WTC11 (cell line): ENCODE measurements at regions not wholly inside any gene's neighbourhood (a gene's known extent, or its start where the extent isn't known, plus 50 kb on each side); places are given as distances from the start of the nearest gene placed in this dataset.

Source experiments
- ATAC-seq: fragments of 200-7000 bp; cut with Tn5 transposase; 2 replicates; pipeline ENCODE4 v1.10.0; 2021; ENCODE audit warnings: mild to moderate bottlenecking, moderate library complexity
- CTCF ChIA-PET: fragments of 300-600 bp; sonication (Branson Sonifier 250); formaldehyde crosslinking; loops from one replicate; lab custom pipeline; 2021; ENCODE audit warnings: antibody characterized with exemption; lab: Charles Lee
- POLR2A ChIA-PET: fragments of 350-600 bp; sonication (Branson Sonifier 250); formaldehyde crosslinking; loops from one replicate; lab custom pipeline; 2021; ENCODE audit warnings: antibody characterized with exemption; lab: Charles Lee
- DNase-seq: peaks from one replicate; pipeline ENCODE4 v3.0.0; 2021; ENCODE audit warnings: low spot score
- H3K27ac Mint-ChIP-seq: 2 replicates; pipeline ENCODE4 v1.8.0; 2021; ENCODE audit warnings: mixed read lengths
- H3K27me3 Mint-ChIP-seq: 2 replicates; pipeline ENCODE4 v1.8.0; 2021; ENCODE audit warnings: low read depth, mild to moderate bottlenecking, moderate library complexity, mixed read lengths
- H3K36me3 Mint-ChIP-seq: 2 replicates; pipeline ENCODE4 v1.8.0; 2021; ENCODE audit warnings: mixed read lengths
- H3K4me1 Mint-ChIP-seq: 2 replicates; pipeline ENCODE4 v1.8.0; 2022; ENCODE audit warnings: mixed read lengths
- H3K4me3 Mint-ChIP-seq: 2 replicates; pipeline ENCODE4 v1.8.0; 2021; ENCODE audit warnings: mild to moderate bottlenecking, moderate library complexity, mixed read lengths
- H3K9me3 Mint-ChIP-seq: 2 replicates; pipeline ENCODE4 v1.8.0; 2021; ENCODE audit warnings: mixed read lengths
- ATF1 ChIP-seq: sonication (generic); formaldehyde crosslinking; IDR thresholded peaks from 2 replicates; pipeline ENCODE4 v1.8.1; 2023; ENCODE audit warnings: mild to moderate bottlenecking, moderate library complexity, missing genetic modification reagents
- CREM ChIP-seq: sonication (generic); formaldehyde crosslinking; IDR thresholded peaks from 2 replicates; pipeline ENCODE4 v1.8.1; 2022; ENCODE audit warnings: mild to moderate bottlenecking, missing genetic modification reagents, moderate library complexity
- ELF4 ChIP-seq: sonication (generic); formaldehyde crosslinking; IDR thresholded peaks from 2 replicates; pipeline ENCODE4 v1.8.1; 2022; ENCODE audit warnings: low read depth, mild to moderate bottlenecking, moderate library complexity, missing genetic modification reagents
- ESRRA ChIP-seq: sonication (generic); formaldehyde crosslinking; IDR thresholded peaks from 2 replicates; pipeline ENCODE4 v1.8.1; 2022; ENCODE audit warnings: mild to moderate bottlenecking, missing genetic modification reagents, borderline replicate concordance
- ETV6 ChIP-seq: sonication (generic); formaldehyde crosslinking; IDR thresholded peaks from 2 replicates; pipeline ENCODE4 v1.8.1; 2022; ENCODE audit warnings: mild to moderate bottlenecking, missing genetic modification reagents
- FOXK1 ChIP-seq: sonication (generic); formaldehyde crosslinking; IDR thresholded peaks from 2 replicates; pipeline ENCODE4 v1.8.0; 2022; ENCODE audit warnings: mild to moderate bottlenecking, moderate library complexity, missing genetic modification reagents
- GABPB1 ChIP-seq: sonication (generic); formaldehyde crosslinking; IDR thresholded peaks from 2 replicates; pipeline ENCODE4 v1.8.1; 2023; ENCODE audit warnings: mild to moderate bottlenecking, missing genetic modification reagents
- JUN ChIP-seq: sonication (generic); formaldehyde crosslinking; IDR thresholded peaks from 2 replicates; pipeline ENCODE4 v1.8.0; 2023; ENCODE audit warnings: mild to moderate bottlenecking, missing genetic modification reagents
- KAT7 ChIP-seq: sonication (generic); formaldehyde crosslinking; IDR thresholded peaks from 2 replicates; pipeline ENCODE4 v1.8.1; 2023; ENCODE audit warnings: missing genetic modification reagents, mild to moderate bottlenecking, borderline replicate concordance
- NFE2L1 ChIP-seq: sonication (generic); formaldehyde crosslinking; IDR thresholded peaks from 2 replicates; pipeline ENCODE4 v1.8.1; 2023; ENCODE audit warnings: missing genetic modification reagents
- SMAD3 ChIP-seq: sonication (generic); formaldehyde crosslinking; IDR thresholded peaks from 2 replicates; pipeline ENCODE4 v1.8.0; 2022; ENCODE audit warnings: missing genetic modification reagents, mild to moderate bottlenecking, borderline replicate concordance
- SOX15 ChIP-seq: fragments of 250-450 bp; sonication (Bioruptor Pico); IDR thresholded peaks from 2 replicates; pipeline ENCODE4 v1.9.0; 2021; ENCODE audit warnings: mild to moderate bottlenecking
- SP1 ChIP-seq: sonication (generic); formaldehyde crosslinking; conservative IDR thresholded peaks from 2 replicates; pipeline ENCODE4 v1.8.1; 2022; ENCODE audit warnings: missing genetic modification reagents
- TEAD4 ChIP-seq: sonication (generic); formaldehyde crosslinking; IDR thresholded peaks from 2 replicates; pipeline ENCODE4 v1.8.0; 2022; ENCODE audit warnings: mild to moderate bottlenecking, missing genetic modification reagents
- ZNF121 ChIP-seq: sonication (generic); formaldehyde crosslinking; IDR thresholded peaks from 2 replicates; pipeline ENCODE4 v1.8.0; 2023; ENCODE audit warnings: missing genetic modification reagents
- ZNF263 ChIP-seq: sonication (generic); formaldehyde crosslinking; IDR thresholded peaks from 2 replicates; pipeline ENCODE4 v1.8.1; 2022; ENCODE audit warnings: low read depth, mild to moderate bottlenecking, moderate library complexity, missing genetic modification reagents
- ZNF317 ChIP-seq: sonication (generic); formaldehyde crosslinking; IDR thresholded peaks from 2 replicates; pipeline ENCODE4 v1.8.1; 2023; ENCODE audit warnings: low read depth, mild to moderate bottlenecking, moderate library complexity, missing genetic modification reagents, borderline replicate concordance
- ZNF416 ChIP-seq: fragments of 250-450 bp; sonication (Bioruptor Pico); IDR thresholded peaks from 2 replicates; pipeline ENCODE4 v1.9.0; 2021; ENCODE audit warnings: mild to moderate bottlenecking, inconsistent platforms
- ZNF671 ChIP-seq: fragments of 250-450 bp; sonication (Bioruptor Pico); IDR thresholded peaks from 2 replicates; pipeline ENCODE4 v1.8.0; 2021; ENCODE audit warnings: mild to moderate bottlenecking
- TF ChIP-seq, protein P1 (sequence below): fragments of 250-450 bp; sonication (Bioruptor Pico); IDR thresholded peaks from 2 replicates; pipeline ENCODE4 v1.9.0; 2021; ENCODE audit warnings: mild to moderate bottlenecking
- TF ChIP-seq, protein P2 (sequence below): sonication (generic); formaldehyde crosslinking; IDR thresholded peaks from 2 replicates; pipeline ENCODE4 v1.8.1; 2022; ENCODE audit warnings: low read depth, missing genetic modification reagents, borderline replicate concordance
- TF ChIP-seq, protein P3 (sequence below): fragments of 250-450 bp; sonication (Bioruptor Pico); IDR thresholded peaks from 2 replicates; pipeline ENCODE4 v1.9.0; 2021; ENCODE audit warnings: mild to moderate bottlenecking
- TF ChIP-seq, protein P4 (sequence below): sonication (generic); formaldehyde crosslinking; IDR thresholded peaks from 2 replicates; pipeline ENCODE4 v1.8.0; 2022; ENCODE audit warnings: mild to moderate bottlenecking, missing genetic modification reagents
- TF ChIP-seq, protein P5 (sequence below): fragments of 250-450 bp; sonication (Bioruptor Pico); IDR thresholded peaks from 2 replicates; pipeline ENCODE4 v2.1.2; 2022; ENCODE audit warnings: mild to moderate bottlenecking, moderate library complexity

DNA sequence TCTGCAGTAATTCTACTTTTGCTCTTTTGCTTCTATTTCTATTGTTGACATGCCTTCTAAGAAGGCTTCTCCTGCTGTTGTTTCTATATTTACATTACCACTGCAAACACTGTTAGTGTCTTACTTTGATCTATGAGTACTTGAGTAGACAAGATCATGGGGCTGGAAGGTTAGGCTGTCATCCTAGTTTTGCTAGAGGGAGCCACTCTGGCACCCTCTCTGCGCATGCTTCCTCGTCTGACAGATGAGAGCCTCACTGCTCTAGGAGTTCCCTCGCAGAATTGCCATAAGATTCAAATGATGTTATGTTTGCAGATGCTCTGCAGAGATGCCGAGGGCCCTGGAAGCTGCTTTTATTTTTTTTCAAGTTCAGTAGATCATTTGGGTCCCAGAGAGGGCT, 185.6 kb downstream of the RNF144A start:
- POLR2A ChIA-PET, result no interaction called here
- Mint-ChIP-seq H3K27ac (no peak overlapping the region), H3K36me3 (no peaks in the 10 kb centered on the region), H3K4me1 (peaks cover under 1% of the 10 kb centered on the region; the same call in 1 of the 2 replicates), H3K27me3 (no peaks in the 10 kb centered on the region; the same call in 1 of the 2 replicates)
- DNase-seq (no peak), ATAC-seq (no peak)
- TF ChIP-seq ZNF263 (CRISPR knock-in tag) (no peak), ZNF317 (CRISPR knock-in tag) (no peak), FOXK1 (CRISPR knock-in tag) (no peak), ESRRA (CRISPR knock-in tag) (no peak)
- TF ChIP-seq, protein P1, sequence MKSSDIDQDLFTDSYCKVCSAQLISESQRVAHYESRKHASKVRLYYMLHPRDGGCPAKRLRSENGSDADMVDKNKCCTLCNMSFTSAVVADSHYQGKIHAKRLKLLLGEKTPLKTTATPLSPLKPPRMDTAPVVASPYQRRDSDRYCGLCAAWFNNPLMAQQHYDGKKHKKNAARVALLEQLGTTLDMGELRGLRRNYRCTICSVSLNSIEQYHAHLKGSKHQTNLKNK, result no peak
- TF ChIP-seq, all 79 proteins: peak for 0
- H3K9me3 Mint-ChIP-seq, result no peaks in the 10 kb centered on the region
- CTCF ChIA-PET, result no interaction called here
- H3K4me3 Mint-ChIP-seq, result no peak overlapping the region

DNA sequence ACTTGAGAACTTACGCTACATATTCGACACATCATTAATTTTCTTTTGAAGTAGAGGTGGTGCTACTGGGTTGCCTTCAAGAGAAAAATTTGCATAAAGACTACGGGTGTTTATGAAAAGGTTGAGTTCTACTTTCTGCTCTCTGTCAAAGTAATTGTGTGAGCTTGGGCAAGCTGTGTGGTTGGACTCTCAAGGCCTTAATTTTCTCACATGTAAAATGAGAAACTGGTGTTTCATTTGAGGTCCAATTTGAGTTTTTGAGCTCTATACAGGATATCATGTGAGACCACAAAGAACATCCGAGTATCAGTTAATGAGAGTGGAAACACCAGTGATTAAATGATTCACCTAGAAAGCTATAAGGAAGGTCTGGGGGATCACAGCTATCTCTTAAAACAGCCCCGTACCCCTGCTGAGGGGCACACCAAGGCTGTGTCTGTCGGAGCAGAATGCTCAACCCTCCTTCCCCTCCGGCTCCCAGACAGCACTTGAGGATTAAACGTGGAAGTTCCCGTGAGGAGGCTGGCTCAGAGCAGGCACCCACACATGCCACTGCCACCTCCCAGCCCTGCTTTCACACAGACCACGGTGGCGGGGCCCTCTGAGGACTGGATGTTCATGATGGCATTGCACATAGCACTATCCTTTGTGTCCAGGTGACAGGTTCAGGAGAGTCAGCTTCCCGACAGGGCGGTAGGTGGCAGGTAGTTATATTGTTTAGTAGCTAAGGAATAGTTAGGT, 191.8 kb downstream of the RNF144A start:
- CTCF ChIA-PET, result interaction anchor here (0.6 to 3.4 kb wide), 3 partner anchors 12 to 268 kb away, joined by 3 to 14 read pairs (median 3); no protein-coding TSS in a partner anchor
- POLR2A ChIA-PET, result no interaction called here

DNA sequence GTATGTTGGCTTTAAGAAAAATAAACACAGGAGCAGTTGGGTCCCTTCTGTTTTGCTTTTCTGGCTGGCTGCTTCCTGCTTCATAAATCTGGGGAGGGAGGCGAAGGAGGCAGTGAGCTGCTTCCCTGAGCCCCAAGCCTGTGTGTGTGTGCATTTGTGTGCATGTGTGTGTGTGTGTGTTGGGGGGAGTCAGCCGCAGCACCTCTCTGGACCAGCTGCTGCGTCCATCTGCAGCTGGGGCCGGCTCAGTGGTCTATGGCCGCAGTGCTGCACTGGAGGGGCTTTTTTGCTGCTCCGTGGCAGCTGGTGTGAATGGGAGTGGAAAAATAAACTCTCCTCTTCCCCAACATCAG, 192.3 kb downstream of the RNF144A start:
- 0 out of 2 replicates have a peak, but pooled peaks cover 3% of the 10 kb centered on the region for H3K36me3 Mint-ChIP-seq
- H3K9me3 Mint-ChIP-seq, result peaks cover 20% of the 10 kb centered on the region
- no peak overlapping the region for H3K27ac Mint-ChIP-seq
- peaks cover 17% of the 10 kb centered on the region for H3K4me1 Mint-ChIP-seq
- DNase-seq, result no peak
- no peak overlapping the region for H3K4me3 Mint-ChIP-seq
- ATAC-seq, result no peak
- ChIA-PET CTCF (interaction anchor here (0.9 to 3.4 kb wide), 3 partner anchors 12 to 178 kb away, joined by 3 to 14 read pairs (median 3); no protein-coding TSS in a partner anchor), POLR2A (no interaction called here)
- no peaks in the 10 kb centered on the region for H3K27me3 Mint-ChIP-seq
- TF ChIP-seq JUN (CRISPR knock-in tag), result no peak
- TF ChIP-seq CREM, result no peak
- TF ChIP-seq, protein P2, sequence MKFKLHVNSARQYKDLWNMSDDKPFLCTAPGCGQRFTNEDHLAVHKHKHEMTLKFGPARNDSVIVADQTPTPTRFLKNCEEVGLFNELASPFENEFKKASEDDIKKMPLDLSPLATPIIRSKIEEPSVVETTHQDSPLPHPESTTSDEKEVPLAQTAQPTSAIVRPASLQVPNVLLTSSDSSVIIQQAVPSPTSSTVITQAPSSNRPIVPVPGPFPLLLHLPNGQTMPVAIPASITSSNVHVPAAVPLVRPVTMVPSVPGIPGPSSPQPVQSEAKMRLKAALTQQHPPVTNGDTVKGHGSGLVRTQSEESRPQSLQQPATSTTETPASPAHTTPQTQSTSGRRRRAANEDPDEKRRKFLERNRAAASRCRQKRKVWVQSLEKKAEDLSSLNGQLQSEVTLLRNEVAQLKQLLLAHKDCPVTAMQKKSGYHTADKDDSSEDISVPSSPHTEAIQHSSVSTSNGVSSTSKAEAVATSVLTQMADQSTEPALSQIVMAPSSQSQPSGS (CRISPR knock-in tag), result no peak
- TF ChIP-seq, protein P3, sequence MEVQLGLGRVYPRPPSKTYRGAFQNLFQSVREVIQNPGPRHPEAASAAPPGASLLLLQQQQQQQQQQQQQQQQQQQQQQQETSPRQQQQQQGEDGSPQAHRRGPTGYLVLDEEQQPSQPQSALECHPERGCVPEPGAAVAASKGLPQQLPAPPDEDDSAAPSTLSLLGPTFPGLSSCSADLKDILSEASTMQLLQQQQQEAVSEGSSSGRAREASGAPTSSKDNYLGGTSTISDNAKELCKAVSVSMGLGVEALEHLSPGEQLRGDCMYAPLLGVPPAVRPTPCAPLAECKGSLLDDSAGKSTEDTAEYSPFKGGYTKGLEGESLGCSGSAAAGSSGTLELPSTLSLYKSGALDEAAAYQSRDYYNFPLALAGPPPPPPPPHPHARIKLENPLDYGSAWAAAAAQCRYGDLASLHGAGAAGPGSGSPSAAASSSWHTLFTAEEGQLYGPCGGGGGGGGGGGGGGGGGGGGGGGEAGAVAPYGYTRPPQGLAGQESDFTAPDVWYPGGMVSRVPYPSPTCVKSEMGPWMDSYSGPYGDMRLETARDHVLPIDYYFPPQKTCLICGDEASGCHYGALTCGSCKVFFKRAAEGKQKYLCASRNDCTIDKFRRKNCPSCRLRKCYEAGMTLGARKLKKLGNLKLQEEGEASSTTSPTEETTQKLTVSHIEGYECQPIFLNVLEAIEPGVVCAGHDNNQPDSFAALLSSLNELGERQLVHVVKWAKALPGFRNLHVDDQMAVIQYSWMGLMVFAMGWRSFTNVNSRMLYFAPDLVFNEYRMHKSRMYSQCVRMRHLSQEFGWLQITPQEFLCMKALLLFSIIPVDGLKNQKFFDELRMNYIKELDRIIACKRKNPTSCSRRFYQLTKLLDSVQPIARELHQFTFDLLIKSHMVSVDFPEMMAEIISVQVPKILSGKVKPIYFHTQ (CRISPR knock-in tag), result no peak
- no peak for TF ChIP-seq ZNF416 (CRISPR knock-in tag)
- no peak for TF ChIP-seq KAT7 (CRISPR knock-in tag)
- TF ChIP-seq, protein P4, sequence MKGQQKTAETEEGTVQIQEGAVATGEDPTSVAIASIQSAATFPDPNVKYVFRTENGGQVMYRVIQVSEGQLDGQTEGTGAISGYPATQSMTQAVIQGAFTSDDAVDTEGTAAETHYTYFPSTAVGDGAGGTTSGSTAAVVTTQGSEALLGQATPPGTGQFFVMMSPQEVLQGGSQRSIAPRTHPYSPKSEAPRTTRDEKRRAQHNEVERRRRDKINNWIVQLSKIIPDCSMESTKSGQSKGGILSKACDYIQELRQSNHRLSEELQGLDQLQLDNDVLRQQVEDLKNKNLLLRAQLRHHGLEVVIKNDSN (CRISPR knock-in tag), result no peak
- TF ChIP-seq NFE2L1, result no peak
- TF ChIP-seq TEAD4, result no peak
- no peak for TF ChIP-seq ELF4 (CRISPR knock-in tag)

More for the DNA sequence above, 191.8 kb downstream of the RNF144A start:
- TF ChIP-seq, protein P2 (CRISPR knock-in tag), result no peak
- TF ChIP-seq ATF1 (CRISPR knock-in tag), result no peak
- TF ChIP-seq, protein P1, result no peak
- no peak for TF ChIP-seq CREM
- no peak for TF ChIP-seq SP1 (CRISPR knock-in tag)
- TF ChIP-seq ELF4 (CRISPR knock-in tag), result no peak
- no peak for TF ChIP-seq SOX15 (CRISPR knock-in tag)
- no peak for TF ChIP-seq SMAD3
- TF ChIP-seq KAT7 (CRISPR knock-in tag), result no peak
- TF ChIP-seq ZNF121 (CRISPR knock-in tag), result no peak
- TF ChIP-seq GABPB1 (CRISPR knock-in tag), result no peak
- TF ChIP-seq, protein P5, sequence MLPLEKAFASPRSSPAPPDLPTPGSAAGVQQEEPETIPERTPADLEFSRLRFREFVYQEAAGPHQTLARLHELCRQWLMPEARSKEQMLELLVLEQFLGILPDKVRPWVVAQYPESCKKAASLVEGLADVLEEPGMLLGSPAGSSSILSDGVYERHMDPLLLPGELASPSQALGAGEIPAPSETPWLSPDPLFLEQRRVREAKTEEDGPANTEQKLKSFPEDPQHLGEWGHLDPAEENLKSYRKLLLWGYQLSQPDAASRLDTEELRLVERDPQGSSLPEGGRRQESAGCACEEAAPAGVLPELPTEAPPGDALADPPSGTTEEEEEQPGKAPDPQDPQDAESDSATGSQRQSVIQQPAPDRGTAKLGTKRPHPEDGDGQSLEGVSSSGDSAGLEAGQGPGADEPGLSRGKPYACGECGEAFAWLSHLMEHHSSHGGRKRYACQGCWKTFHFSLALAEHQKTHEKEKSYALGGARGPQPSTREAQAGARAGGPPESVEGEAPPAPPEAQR (CRISPR knock-in tag), result no peak
- TF ChIP-seq ZNF671 (CRISPR knock-in tag), result no peak
- TF ChIP-seq ETV6 (CRISPR knock-in tag), result no peak
- TF ChIP-seq NFE2L1, result no peak
- no peak for ATAC-seq
- peaks cover 18% of the 10 kb centered on the region for H3K9me3 Mint-ChIP-seq
- DNase-seq, result no peak
- H3K27ac Mint-ChIP-seq, result no peak overlapping the region
- peaks cover 17% of the 10 kb centered on the region for H3K4me1 Mint-ChIP-seq
- H3K36me3 Mint-ChIP-seq, result 0 out of 2 replicates have a peak, but pooled peaks cover 3% of the 10 kb centered on the region
- no peak overlapping the region for H3K4me3 Mint-ChIP-seq
- no peaks in the 10 kb centered on the region for H3K27me3 Mint-ChIP-seq
